HG03460 (cell line): ENCODE measurements at regions not wholly inside any gene's neighbourhood (a gene's known extent, or its start where the extent isn't known, plus 50 kb on each side); places are given as distances from the start of the nearest gene placed in this dataset.
"Not testable (repeated sequence)": the region's sequence is repeated elsewhere in the genome, so short reads cannot be mapped to it uniquely, and the experiment has no call there.

Source experiments
- ATAC-seq: cut with Tn5 transposase; IDR thresholded peaks from one replicate; pipeline ENCODE4 v1.9.1; 2021; ENCODE audit not compliant: unreplicated experiment

- ATAC-seq: no peak
These were observed 170.6 kb downstream of the MINAR1 start for GRCh38 chr15:79602731-79603130.

GRCh38 chr15:79606831-79607355 is 174.8 kb downstream of the MINAR1 start:
- ATAC-seq: no peak

GRCh38 chr15:79608066-79608864 is 176.1 kb downstream of the MINAR1 start:
- no peak for ATAC-seq

GRCh38 chr15:79609506-79609905 is 177.4 kb downstream of the MINAR1 start:
- no peak for ATAC-seq

GRCh38 chr15:79610021-79610420 is 177.9 kb downstream of the MINAR1 start:
- no peak for ATAC-seq

GRCh38 chr15:79615754-79616153 is 183.6 kb downstream of the MINAR1 start:
- no peak for ATAC-seq

- no peak for ATAC-seq
These were observed 184.9 kb downstream of the MINAR1 start for GRCh38 chr15:79617071-79617470.

- no peak for ATAC-seq
These were observed 188.1 kb downstream of the MINAR1 start for GRCh38 chr15:79620112-79620857.

- ATAC-seq: not testable (repeated sequence)
These were observed 189.7 kb downstream of the MINAR1 start for GRCh38 chr15:79621805-79622204.

GRCh38 chr15:79623488-79623887 is 191.4 kb downstream of the MINAR1 start:
- no peak for ATAC-seq

- no peak for ATAC-seq
These were observed 197.6 kb downstream of the MINAR1 start for GRCh38 chr15:79629687-79630086.

- no peak for ATAC-seq
These were observed 200.3 kb downstream of the MINAR1 start for GRCh38 chr15:79632457-79632856.

- no peak for ATAC-seq
These were observed 203.1 kb downstream of the MINAR1 start for GRCh38 chr15:79635149-79635771.

- ATAC-seq: no peak
These were observed 203.9 kb downstream of the MINAR1 start for GRCh38 chr15:79635897-79636561.

- no peak for ATAC-seq
These were observed 208.1 kb downstream of the MINAR1 start for GRCh38 chr15:79640206-79640605.

GRCh38 chr15:79641841-79642240 is 209.7 kb downstream of the MINAR1 start:
- ATAC-seq: no peak

- ATAC-seq: no peak
These were observed 211.3 kb downstream of the MINAR1 start for GRCh38 chr15:79643393-79643792.

- no peak for ATAC-seq
These were observed 212.0 kb downstream of the MINAR1 start for GRCh38 chr15:79644091-79644490.

- ATAC-seq: not testable (repeated sequence)
These were observed 220.8 kb downstream of the MINAR1 start for GRCh38 chr15:79652972-79653371.

GRCh38 chr15:79653533-79653932 is 221.4 kb downstream of the MINAR1 start:
- no peak for ATAC-seq
